HepG2 (cell line): ENCODE measurements at regions not wholly inside any gene's neighbourhood (a gene's known extent, or its start where the extent isn't known, plus 50 kb on each side); places are given as distances from the start of the nearest gene placed in this dataset.

ENCODE experiments used
- MXD4 ChIP-seq: IDR thresholded peaks from 2 replicates; pipeline ENCODE4 v1.6.1; 2016; ENCODE audit warnings: mild to moderate bottlenecking, missing biosample characterization, missing genetic modification reagents
- NFKBIZ ChIP-seq: IDR thresholded peaks from 2 replicates; pipeline ENCODE4 v1.6.1; 2018; ENCODE audit warnings: missing genetic modification reagents, missing compliant biosample characterization
- SMC3 ChIP-seq: IDR thresholded peaks from 2 replicates; pipeline ENCODE4 v1.6.1; 2011; ENCODE audit warnings: low read length, improper control_type of control experiment
- ZBTB7A ChIP-seq: sonication (generic); formaldehyde crosslinking; IDR thresholded peaks from 2 replicates; pipeline ENCODE4 v1.8.0; 2022; ENCODE audit warnings: mild to moderate bottlenecking, missing genetic modification reagents
- ZNF124 ChIP-seq: sonication (generic); formaldehyde crosslinking; IDR thresholded peaks from 2 replicates; pipeline ENCODE4 v1.4.0; 2020; ENCODE audit warnings: missing genetic modification reagents
- ZNF224 ChIP-seq: sonication (generic); formaldehyde crosslinking; IDR thresholded peaks from 2 replicates; pipeline ENCODE4 v1.5.0; 2020; ENCODE audit warnings: mild to moderate bottlenecking, missing genetic modification reagents
- ZNF766 ChIP-seq: sonication (generic); formaldehyde crosslinking; IDR thresholded peaks from 2 replicates; pipeline ENCODE4 v1.5.0; 2020; ENCODE audit warnings: missing genetic modification reagents, borderline replicate concordance
- ZNF775 ChIP-seq: sonication (generic); formaldehyde crosslinking; IDR thresholded peaks from 2 replicates; pipeline ENCODE4 v1.4.0; 2020; ENCODE audit warnings: missing genetic modification reagents, mild to moderate bottlenecking, moderate library complexity, borderline replicate concordance
- TF ChIP-seq, protein P1 (sequence below): sonication (generic); formaldehyde crosslinking; IDR thresholded peaks from 2 replicates; pipeline ENCODE4 v1.8.1; 2023; ENCODE audit warnings: missing genetic modification reagents, inconsistent platforms, borderline replicate concordance
- TF ChIP-seq, protein P2 (sequence below): sonication (generic); formaldehyde crosslinking; IDR thresholded peaks from 2 replicates; pipeline ENCODE4 v1.4.0; 2020; ENCODE audit warnings: mild to moderate bottlenecking, missing genetic modification reagents, borderline replicate concordance
- TF ChIP-seq, protein P3 (sequence below): sonication (generic); formaldehyde crosslinking; IDR thresholded peaks from 2 replicates; pipeline ENCODE4 v1.5.0; 2020; ENCODE audit warnings: missing genetic modification reagents
- TF ChIP-seq, protein P4 (sequence below): IDR thresholded peaks from 2 replicates; pipeline ENCODE4 v1.6.1; 2016; ENCODE audit warnings: low read depth, missing genetic modification reagents, missing compliant biosample characterization

DNA sequence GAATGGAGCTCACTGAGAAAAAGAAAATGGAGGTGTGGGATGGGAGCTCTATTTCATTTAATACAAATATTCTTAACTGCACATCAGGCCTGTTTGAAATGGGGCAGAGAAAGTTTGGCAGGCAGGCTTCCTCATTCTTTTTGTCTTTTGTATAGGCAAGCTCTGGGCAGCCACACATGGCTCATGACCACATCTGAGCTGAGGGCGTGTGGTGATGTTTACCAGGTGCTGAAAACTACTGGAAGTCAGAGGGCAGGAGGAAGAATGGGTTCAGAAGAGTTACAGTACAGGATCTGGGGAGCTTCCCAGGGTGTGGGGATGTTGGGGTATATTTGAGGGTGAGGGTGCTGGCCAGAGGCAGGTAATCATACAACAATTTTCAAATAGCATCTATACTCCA lies 66.3 kb upstream of the NAV2 start:
- TF ChIP-seq MXD4 (CRISPR knock-in tag), result no peak
- TF ChIP-seq, protein P1, sequence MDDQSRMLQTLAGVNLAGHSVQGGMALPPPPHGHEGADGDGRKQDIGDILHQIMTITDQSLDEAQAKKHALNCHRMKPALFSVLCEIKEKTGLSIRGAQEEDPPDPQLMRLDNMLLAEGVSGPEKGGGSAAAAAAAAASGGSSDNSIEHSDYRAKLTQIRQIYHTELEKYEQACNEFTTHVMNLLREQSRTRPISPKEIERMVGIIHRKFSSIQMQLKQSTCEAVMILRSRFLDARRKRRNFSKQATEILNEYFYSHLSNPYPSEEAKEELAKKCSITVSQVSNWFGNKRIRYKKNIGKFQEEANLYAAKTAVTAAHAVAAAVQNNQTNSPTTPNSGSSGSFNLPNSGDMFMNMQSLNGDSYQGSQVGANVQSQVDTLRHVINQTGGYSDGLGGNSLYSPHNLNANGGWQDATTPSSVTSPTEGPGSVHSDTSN, result no peak
- TF ChIP-seq, protein P2, sequence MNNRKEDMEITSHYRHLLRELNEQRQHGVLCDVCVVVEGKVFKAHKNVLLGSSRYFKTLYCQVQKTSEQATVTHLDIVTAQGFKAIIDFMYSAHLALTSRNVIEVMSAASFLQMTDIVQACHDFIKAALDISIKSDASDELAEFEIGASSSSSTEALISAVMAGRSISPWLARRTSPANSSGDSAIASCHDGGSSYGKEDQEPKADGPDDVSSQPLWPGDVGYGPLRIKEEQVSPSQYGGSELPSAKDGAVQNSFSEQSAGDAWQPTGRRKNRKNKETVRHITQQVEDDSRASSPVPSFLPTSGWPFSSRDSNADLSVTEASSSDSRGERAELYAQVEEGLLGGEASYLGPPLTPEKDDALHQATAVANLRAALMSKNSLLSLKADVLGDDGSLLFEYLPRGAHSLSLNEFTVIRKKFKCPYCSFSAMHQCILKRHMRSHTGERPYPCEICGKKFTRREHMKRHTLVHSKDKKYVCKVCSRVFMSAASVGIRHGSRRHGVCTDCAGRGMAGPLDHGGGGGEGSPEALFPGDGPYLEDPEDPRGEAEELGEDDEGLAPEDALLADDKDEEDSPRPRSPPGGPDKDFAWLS, result no peak
- TF ChIP-seq, protein P3, sequence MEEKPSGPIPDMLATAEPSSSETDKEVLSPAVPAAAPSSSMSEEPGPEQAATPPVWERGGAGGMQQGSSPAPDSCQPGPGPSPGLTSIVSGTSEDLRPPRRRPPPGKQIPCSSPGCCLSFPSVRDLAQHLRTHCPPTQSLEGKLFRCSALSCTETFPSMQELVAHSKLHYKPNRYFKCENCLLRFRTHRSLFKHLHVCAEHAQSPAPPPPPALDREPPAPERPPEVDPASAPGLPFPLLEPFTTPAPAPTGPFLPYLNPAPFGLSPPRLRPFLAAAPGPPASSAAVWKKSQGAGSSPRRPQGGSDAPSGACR (CRISPR knock-in tag), result no peak
- no peak for TF ChIP-seq NFKBIZ
- TF ChIP-seq ZNF224 (CRISPR knock-in tag), result no peak
- TF ChIP-seq, protein P4, sequence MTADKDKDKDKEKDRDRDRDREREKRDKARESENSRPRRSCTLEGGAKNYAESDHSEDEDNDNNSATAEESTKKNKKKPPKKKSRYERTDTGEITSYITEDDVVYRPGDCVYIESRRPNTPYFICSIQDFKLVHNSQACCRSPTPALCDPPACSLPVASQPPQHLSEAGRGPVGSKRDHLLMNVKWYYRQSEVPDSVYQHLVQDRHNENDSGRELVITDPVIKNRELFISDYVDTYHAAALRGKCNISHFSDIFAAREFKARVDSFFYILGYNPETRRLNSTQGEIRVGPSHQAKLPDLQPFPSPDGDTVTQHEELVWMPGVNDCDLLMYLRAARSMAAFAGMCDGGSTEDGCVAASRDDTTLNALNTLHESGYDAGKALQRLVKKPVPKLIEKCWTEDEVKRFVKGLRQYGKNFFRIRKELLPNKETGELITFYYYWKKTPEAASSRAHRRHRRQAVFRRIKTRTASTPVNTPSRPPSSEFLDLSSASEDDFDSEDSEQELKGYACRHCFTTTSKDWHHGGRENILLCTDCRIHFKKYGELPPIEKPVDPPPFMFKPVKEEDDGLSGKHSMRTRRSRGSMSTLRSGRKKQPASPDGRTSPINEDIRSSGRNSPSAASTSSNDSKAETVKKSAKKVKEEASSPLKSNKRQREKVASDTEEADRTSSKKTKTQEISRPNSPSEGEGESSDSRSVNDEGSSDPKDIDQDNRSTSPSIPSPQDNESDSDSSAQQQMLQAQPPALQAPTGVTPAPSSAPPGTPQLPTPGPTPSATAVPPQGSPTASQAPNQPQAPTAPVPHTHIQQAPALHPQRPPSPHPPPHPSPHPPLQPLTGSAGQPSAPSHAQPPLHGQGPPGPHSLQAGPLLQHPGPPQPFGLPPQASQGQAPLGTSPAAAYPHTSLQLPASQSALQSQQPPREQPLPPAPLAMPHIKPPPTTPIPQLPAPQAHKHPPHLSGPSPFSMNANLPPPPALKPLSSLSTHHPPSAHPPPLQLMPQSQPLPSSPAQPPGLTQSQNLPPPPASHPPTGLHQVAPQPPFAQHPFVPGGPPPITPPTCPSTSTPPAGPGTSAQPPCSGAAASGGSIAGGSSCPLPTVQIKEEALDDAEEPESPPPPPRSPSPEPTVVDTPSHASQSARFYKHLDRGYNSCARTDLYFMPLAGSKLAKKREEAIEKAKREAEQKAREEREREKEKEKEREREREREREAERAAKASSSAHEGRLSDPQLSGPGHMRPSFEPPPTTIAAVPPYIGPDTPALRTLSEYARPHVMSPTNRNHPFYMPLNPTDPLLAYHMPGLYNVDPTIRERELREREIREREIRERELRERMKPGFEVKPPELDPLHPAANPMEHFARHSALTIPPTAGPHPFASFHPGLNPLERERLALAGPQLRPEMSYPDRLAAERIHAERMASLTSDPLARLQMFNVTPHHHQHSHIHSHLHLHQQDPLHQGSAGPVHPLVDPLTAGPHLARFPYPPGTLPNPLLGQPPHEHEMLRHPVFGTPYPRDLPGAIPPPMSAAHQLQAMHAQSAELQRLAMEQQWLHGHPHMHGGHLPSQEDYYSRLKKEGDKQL (CRISPR knock-in tag), result no peak
- TF ChIP-seq ZBTB7A (CRISPR knock-in tag), result no peak
- no peak for TF ChIP-seq SMC3
- TF ChIP-seq ZNF775 (CRISPR knock-in tag), result no peak
- TF ChIP-seq ZNF124, result no peak
- TF ChIP-seq ZNF766, result no peak
